ENCODE measurements at regions not wholly inside any gene's neighbourhood (a gene's known extent, or its start where the extent isn't known, plus 50 kb on each side); places are given as distances from the start of the nearest gene placed in this dataset.

DNA sequence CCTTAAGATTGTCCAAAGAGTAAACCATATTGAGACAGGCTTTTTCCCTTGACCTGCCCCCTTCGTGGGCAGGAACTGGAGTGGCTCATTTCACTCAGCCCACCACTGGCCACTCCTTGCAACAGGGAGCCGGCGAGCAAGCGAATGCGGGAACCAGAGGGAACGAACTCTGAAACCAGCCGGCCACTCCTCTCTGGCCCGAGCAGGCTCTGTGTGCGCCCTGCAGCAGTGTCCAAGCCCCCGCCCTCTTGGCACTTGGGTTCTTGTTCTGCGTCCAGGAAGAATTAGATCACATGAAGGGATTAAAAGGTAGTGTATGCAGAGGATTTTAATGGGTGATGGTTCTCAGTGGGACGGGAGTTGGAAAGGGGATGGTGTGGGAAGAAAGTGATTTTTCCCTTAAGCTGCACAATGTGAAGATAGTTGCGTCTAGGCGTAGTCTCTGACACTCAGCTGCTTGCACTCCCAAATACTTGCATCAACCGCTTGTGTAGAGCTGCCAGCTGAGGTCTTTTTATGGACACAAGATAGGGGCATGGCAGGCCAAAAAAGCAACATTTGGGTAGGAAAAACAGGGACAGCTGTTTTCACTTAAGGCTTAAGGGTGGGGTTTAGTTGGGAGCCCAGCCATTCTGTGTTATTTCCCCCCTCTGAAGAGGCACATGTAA is 1209.7 kb upstream of the PCDH20 start:
- no peak for TF ChIP-seq CTCF (IDR thresholded peaks at IDR 0.05)
- ATAC-seq (no peak), DNase-seq (peak in 1 of 6 donors; percentile 23), FAIRE-seq (no peak)
- no peak overlapping the region for H3K4me3 ChIP-seq
- peaks cover 0 to 10% (median 2%) of the 10 kb centered on the region in 3 donors for H3K4me1 ChIP-seq
- H3K27me3 ChIP-seq, result no peaks in the 10 kb centered on the region
- H3K36me3 ChIP-seq, result no peaks in the 10 kb centered on the region
- H3K27ac ChIP-seq, result no peak overlapping the region
- 93% methylated on average over 15 of the region's 15 CpGs for WGBS, 2 donors
- intact Hi-C loops (cut with DNase I), result no loop called here
- no peaks in the 10 kb centered on the region for H3K9me3 ChIP-seq

DNA sequence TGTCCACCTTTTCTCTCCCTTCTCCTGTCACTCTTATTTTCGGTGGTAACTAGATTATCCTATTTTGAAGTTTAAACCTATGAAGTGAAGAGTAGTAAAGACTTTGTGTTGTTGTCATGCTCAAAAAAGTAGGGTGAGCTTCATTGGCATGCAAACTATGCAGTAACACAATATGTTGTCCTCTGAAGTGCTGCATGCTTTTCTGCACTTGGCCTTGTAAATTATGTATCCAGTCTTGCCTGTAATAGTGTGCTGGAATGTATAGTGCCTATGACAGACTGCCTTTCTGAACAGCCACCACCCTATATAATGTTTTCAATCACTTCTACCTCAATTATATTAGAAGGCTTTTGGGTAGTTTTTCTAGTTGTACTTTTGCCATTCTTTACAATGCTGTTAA is 1198.2 kb upstream of the PCDH20 start:
- DNase-seq, result no peak
- Histone ChIP-seq H3K27me3 (no peaks in the 10 kb centered on the region), H3K4me3 (no peak overlapping the region), H3K36me3 (no peaks in the 10 kb centered on the region), H3K9me3 (no peaks in the 10 kb centered on the region), H3K27ac (no peak overlapping the region), H3K4me1 (no peaks in the 10 kb centered on the region)
- intact Hi-C loops (cut with DNase I), result no loop called here
- no peak for ATAC-seq
- no peak for TF ChIP-seq CTCF (IDR thresholded peaks at IDR 0.05)
- FAIRE-seq, result no peak
- WGBS, 2 donors, result 78 to 79% methylated on average over 1 of the region's 1 CpG

GRCh38 chr13:62611343-62611742 is 1195.7 kb upstream of the PCDH20 start:
- WGBS, 2 donors, result 86 to 93% methylated on average over 2 of the region's 2 CpGs
- intact Hi-C loops (cut with DNase I), result no loop called here
- FAIRE-seq, result no peak

GRCh38 chr13:62598708-62599107 is 1183.1 kb upstream of the PCDH20 start:
- WGBS, 2 donors, result 73 to 75% methylated on average over 5 of the region's 5 CpGs

More at GRCh38 chr13:62611343-62611742, 1195.7 kb upstream of the PCDH20 start:
- no peak for TF ChIP-seq CTCF (IDR thresholded peaks at IDR 0.05)
- no peak overlapping the region for H3K27ac ChIP-seq
- DNase-seq (no peak), ATAC-seq (no peak)
- no peaks in the 10 kb centered on the region for H3K27me3 ChIP-seq
- H3K4me3 ChIP-seq, result no peak overlapping the region
- H3K36me3 ChIP-seq, result no peaks in the 10 kb centered on the region
- H3K9me3 ChIP-seq, result no peaks in the 10 kb centered on the region
- H3K4me1 ChIP-seq, result no peaks in the 10 kb centered on the region

More at GRCh38 chr13:62598708-62599107, 1183.1 kb upstream of the PCDH20 start:
- no peak overlapping the region for H3K4me3 ChIP-seq
- H3K4me1 ChIP-seq, result no peaks in the 10 kb centered on the region
- H3K36me3 ChIP-seq, result no peaks in the 10 kb centered on the region
- H3K27me3 ChIP-seq, result no peaks in the 10 kb centered on the region
- H3K27ac ChIP-seq, result no peak overlapping the region
- no peaks in the 10 kb centered on the region for H3K9me3 ChIP-seq
- DNase-seq (no peak), ATAC-seq (no peak), FAIRE-seq (no peak)
- no peak for TF ChIP-seq CTCF (IDR thresholded peaks at IDR 0.05)
- intact Hi-C loops (cut with DNase I), result no loop called here

Data from pancreas (tissue), 10 donors.